KMS-11 (cell line): ENCODE measurements at regions not wholly inside any gene's neighbourhood (a gene's known extent, or its start where the extent isn't known, plus 50 kb on each side); places are given as distances from the start of the nearest gene placed in this dataset.

Experiments
- H2AFZ ChIP-seq: fragments of 200-600 bp; sonication (generic); 2 replicates; pipeline ENCODE4 v1.6.1; 2016; ENCODE audit warnings: antibody characterized with exemption, mixed run types, low read depth
- H3K27ac ChIP-seq: fragments of 200-600 bp; sonication (generic); 2 replicates; pipeline ENCODE4 v1.6.1; 2016; ENCODE audit warnings: mild to moderate bottlenecking, mixed run types
- H3K27me3 ChIP-seq: fragments of 200-600 bp; sonication (generic); 2 replicates; pipeline ENCODE4 v1.6.1; 2017; ENCODE audit warnings: mild to moderate bottlenecking, low read depth, mixed run types, moderate library complexity; ENCODE audit not compliant: insufficient read depth
- H3K36me3 ChIP-seq: fragments of 200-600 bp; sonication (generic); 2 replicates; pipeline ENCODE4 v1.6.1; 2017; ENCODE audit warnings: mild to moderate bottlenecking, mixed run types; ENCODE audit not compliant: insufficient read depth
- H3K4me1 ChIP-seq: fragments of 200-600 bp; sonication (generic); 2 replicates; pipeline ENCODE4 v1.6.1; 2016; ENCODE audit warnings: mild to moderate bottlenecking, low read depth, mixed run types; ENCODE audit not compliant: poor library complexity, severe bottlenecking
- H3K4me2 ChIP-seq: fragments of 200-600 bp; sonication (generic); 2 replicates; pipeline ENCODE4 v1.7.0; 2016; ENCODE audit warnings: mild to moderate bottlenecking, mixed run types
- H3K4me3 ChIP-seq: fragments of 200-600 bp; sonication (generic); IDR thresholded peaks from 2 replicates; pipeline ENCODE4 v1.6.1; 2017; ENCODE audit warnings: low read depth, low read length, mixed read lengths; ENCODE audit not compliant: insufficient read depth
- H3K79me2 ChIP-seq: fragments of 200-600 bp; sonication (generic); 2 replicates; pipeline ENCODE4 v1.6.1; 2016; ENCODE audit warnings: low read depth, mixed run types; ENCODE audit not compliant: insufficient read depth
- H3K9ac ChIP-seq: fragments of 200-600 bp; sonication (generic); 2 replicates; pipeline ENCODE4 v1.6.1; 2016; ENCODE audit warnings: mild to moderate bottlenecking, mixed run types
- H4K20me1 ChIP-seq: fragments of 200-600 bp; sonication (generic); 2 replicates; pipeline ENCODE4 v1.6.1; 2016; ENCODE audit warnings: mild to moderate bottlenecking, mixed run types; ENCODE audit not compliant: insufficient read depth
- TF ChIP-seq, protein P1 (sequence below): fragments of 200-600 bp; sonication (generic); conservative IDR thresholded peaks from 2 replicates; pipeline ENCODE4 v1.6.1; 2017; ENCODE audit warnings: low read depth, mild to moderate bottlenecking, antibody characterized with exemption, low read length, moderate library complexity, mixed read lengths

DNA sequence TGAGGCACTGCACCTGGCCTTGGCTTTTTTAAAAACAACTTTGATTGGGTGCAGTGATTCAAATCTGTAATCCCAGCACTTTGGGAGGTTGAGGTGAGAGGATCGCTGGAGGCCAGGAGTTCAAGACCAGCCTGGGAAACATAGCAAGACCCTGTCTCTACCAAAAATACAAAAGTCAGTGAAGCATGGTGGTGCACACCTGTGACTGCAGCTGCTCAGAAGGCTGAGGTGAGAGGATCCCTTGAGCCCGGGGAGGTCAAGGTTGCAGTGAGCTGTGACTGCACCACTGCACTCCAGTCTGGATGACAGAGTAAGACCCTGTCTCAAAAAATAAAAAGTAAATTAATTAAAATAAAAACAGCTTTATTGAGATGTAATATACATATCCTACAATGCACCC, 84.9 kb downstream of the NPTX2 start:
- H2AFZ ChIP-seq, result no peak overlapping the region
- no peaks in the 10 kb centered on the region for H3K27me3 ChIP-seq
- no peak overlapping the region for H3K4me2 ChIP-seq
- H3K4me1 ChIP-seq, result no peaks in the 10 kb centered on the region
- H4K20me1 ChIP-seq, result no peaks in the 10 kb centered on the region
- no peaks in the 10 kb centered on the region for H3K36me3 ChIP-seq
- H3K27ac ChIP-seq, result no peak overlapping the region
- H3K4me3 ChIP-seq, result no peak overlapping the region
- H3K9ac ChIP-seq, result no peak overlapping the region
- no peaks in the 10 kb centered on the region for H3K79me2 ChIP-seq
- TF ChIP-seq, protein P1, sequence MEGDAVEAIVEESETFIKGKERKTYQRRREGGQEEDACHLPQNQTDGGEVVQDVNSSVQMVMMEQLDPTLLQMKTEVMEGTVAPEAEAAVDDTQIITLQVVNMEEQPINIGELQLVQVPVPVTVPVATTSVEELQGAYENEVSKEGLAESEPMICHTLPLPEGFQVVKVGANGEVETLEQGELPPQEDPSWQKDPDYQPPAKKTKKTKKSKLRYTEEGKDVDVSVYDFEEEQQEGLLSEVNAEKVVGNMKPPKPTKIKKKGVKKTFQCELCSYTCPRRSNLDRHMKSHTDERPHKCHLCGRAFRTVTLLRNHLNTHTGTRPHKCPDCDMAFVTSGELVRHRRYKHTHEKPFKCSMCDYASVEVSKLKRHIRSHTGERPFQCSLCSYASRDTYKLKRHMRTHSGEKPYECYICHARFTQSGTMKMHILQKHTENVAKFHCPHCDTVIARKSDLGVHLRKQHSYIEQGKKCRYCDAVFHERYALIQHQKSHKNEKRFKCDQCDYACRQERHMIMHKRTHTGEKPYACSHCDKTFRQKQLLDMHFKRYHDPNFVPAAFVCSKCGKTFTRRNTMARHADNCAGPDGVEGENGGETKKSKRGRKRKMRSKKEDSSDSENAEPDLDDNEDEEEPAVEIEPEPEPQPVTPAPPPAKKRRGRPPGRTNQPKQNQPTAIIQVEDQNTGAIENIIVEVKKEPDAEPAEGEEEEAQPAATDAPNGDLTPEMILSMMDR, result no peak

DNA sequence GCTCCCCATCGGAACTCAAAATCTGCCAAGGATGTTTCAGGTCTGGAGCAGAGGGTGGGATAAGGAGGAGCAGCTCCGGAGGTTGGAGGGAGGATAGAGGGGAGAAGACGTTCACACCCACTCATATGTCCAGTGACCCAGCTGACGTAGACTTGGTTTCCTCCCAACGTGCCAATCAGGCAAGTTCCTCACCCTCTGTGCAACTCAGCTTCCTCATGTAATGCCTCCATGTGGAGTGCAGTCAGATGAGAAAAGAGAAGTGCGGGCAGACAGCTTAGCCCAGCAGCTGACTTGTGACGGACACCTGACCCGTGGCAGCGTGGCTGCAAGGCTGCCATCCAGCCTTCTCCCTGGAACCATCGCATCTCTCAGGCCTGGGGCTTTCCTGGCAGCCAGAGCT, 86.8 kb downstream of the NPTX2 start:
- Histone ChIP-seq H3K4me3 (no peak overlapping the region), H4K20me1 (no peaks in the 10 kb centered on the region), H3K27ac (no peak overlapping the region), H3K79me2 (no peaks in the 10 kb centered on the region), H3K9ac (no peak overlapping the region), H3K36me3 (no peaks in the 10 kb centered on the region), H3K4me2 (no peak overlapping the region), H3K27me3 (no peaks in the 10 kb centered on the region), H2AFZ (no peak overlapping the region), H3K4me1 (no peaks in the 10 kb centered on the region)
- TF ChIP-seq, protein P1, result no peak

DNA sequence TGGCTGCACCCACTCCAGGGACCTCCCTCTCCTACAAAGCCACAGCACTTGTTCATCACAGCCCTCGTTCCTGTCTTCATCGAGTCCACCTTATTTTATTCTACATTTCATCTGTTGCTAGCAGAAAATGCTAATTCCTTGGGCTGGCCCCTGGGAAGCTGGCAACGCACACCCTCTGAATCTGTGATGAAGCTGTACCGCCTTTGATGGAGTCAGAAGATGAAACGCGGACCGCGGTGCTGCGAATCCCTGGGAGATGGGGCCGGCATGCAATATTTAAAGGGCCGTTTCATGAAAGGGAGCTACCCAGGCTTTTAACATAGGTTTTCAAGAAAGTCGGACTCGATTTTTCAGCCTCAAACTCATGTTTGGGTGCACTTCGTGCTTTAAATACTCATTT, 88.5 kb downstream of the NPTX2 start:
- Histone ChIP-seq H3K4me3 (no peak overlapping the region), H2AFZ (no peak overlapping the region)

DNA sequence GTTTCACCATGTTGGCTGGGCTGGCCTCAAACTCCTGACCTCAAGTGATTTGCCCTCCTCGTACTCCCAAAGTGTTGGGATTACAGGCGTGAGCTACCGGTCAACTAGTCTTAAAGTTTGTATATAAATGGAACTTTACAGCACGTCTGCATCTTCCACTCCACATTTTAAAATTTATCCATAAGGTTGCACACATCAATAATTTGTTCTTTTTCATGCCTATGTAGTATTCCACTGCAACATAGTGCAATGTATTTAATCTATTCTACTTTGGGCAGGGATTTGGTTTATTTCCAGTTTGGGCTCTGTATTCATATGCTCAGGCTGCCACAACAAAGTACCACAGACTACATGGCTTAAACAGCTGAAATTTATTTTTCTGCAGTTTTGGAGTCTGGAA, 90.0 kb downstream of the NPTX2 start:
- TF ChIP-seq, protein P1, result no peak

More for the DNA sequence above, 88.5 kb downstream of the NPTX2 start:
- Histone ChIP-seq H3K27ac (no peak overlapping the region), H3K27me3 (no peaks in the 10 kb centered on the region), H3K79me2 (no peaks in the 10 kb centered on the region), H3K4me2 (no peak overlapping the region), H3K9ac (no peak overlapping the region), H3K4me1 (no peaks in the 10 kb centered on the region), H4K20me1 (no peaks in the 10 kb centered on the region), H3K36me3 (no peaks in the 10 kb centered on the region)
- TF ChIP-seq, protein P1, result no peak

More for the DNA sequence above, 90.0 kb downstream of the NPTX2 start:
- H3K36me3 ChIP-seq, result no peaks in the 10 kb centered on the region
- H2AFZ ChIP-seq, result no peak overlapping the region
- H3K4me3 ChIP-seq, result no peak overlapping the region
- H3K27me3 ChIP-seq, result no peaks in the 10 kb centered on the region
- H3K4me2 ChIP-seq, result no peak overlapping the region
- no peaks in the 10 kb centered on the region for H3K79me2 ChIP-seq
- no peak overlapping the region for H3K9ac ChIP-seq
- H3K27ac ChIP-seq, result no peak overlapping the region
- no peaks in the 10 kb centered on the region for H3K4me1 ChIP-seq
- H4K20me1 ChIP-seq, result no peaks in the 10 kb centered on the region
